ENCODE measurements at regions not wholly inside any gene's neighbourhood (a gene's known extent, or its start where the extent isn't known, plus 50 kb on each side); places are given as distances from the start of the nearest gene placed in this dataset.

DNA sequence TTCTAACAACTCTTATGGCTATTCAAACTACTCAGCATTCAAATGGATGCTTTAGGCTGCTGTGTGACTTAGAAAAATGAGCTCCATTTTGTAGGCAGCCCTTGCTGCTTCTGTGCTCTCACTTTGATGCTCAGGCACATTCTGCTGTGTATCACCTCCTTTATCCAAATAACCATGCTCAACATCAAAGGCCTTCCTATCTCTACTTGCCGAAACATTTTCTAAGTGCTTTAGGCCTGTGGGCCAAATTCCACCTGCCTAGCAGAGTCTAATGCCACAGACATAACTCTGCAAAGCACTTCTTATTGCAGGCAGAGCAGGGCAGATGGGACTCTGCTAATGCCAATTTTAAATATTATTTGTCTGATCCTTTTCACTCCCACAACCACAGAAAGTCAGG, 397.4 kb downstream of the RND3 start:
- WGBS (ENCODE audit: insufficient coverage), result 100% methylated on average over 1 of the region's 1 CpG
- Histone ChIP-seq H3K4me1 (ENCODE audit: control extremely low read depth in 1 of 4, control insufficient read depth in 4 of 4, insufficient read depth in 4 of 4, low read length in 3 of 4) (no peaks in the 10 kb centered on the region), H3K4me3 (ENCODE audit: control insufficient read depth in 1 of 7, extremely low read depth in 1 of 7, insufficient read depth in 4 of 7, low read depth in 2 of 7, low read length in 6 of 7) (no peak overlapping the region), H3K9me3 (ENCODE audit: control extremely low read depth in 1 of 5, control insufficient read depth in 4 of 5, insufficient read depth in 2 of 5, low read depth in 1 of 5, low read length in 4 of 5) (no peaks in the 10 kb centered on the region), H3K36me3 (ENCODE audit: control insufficient read depth in 4 of 4, insufficient read depth in 4 of 4, low read length in 3 of 4) (no peaks in the 10 kb centered on the region), H3K27me3 (replicated peaks in 2 of 5; ENCODE audit: control insufficient read depth in 4 of 5, insufficient read depth in 5 of 5, low read length in 4 of 5) (no peaks in the 10 kb centered on the region), H3K27ac (ENCODE audit: insufficient read depth in 1 of 2, low read depth in 1 of 2, low read length in 2 of 2, poor library complexity in 1 of 2, severe bottlenecking in 2 of 2) (no peak overlapping the region)
- no peak for DNase-seq
- POLR2A ChIA-PET, result no interaction called here
- CTCF ChIA-PET, result no interaction called here

GRCh38 chr2:150088538-150088937, 398.9 kb downstream of the RND3 start:
- DNase-seq, result no peak
- Histone ChIP-seq H3K27me3 (replicated peaks in 2 of 5; ENCODE audit: control insufficient read depth in 4 of 5, insufficient read depth in 5 of 5, low read length in 4 of 5) (no peaks in the 10 kb centered on the region), H3K27ac (ENCODE audit: insufficient read depth in 1 of 2, low read depth in 1 of 2, low read length in 2 of 2, poor library complexity in 1 of 2, severe bottlenecking in 2 of 2) (no peak overlapping the region), H3K9me3 (ENCODE audit: control extremely low read depth in 1 of 5, control insufficient read depth in 4 of 5, insufficient read depth in 2 of 5, low read depth in 1 of 5, low read length in 4 of 5) (no peaks in the 10 kb centered on the region), H3K4me3 (ENCODE audit: control insufficient read depth in 1 of 7, extremely low read depth in 1 of 7, insufficient read depth in 4 of 7, low read depth in 2 of 7, low read length in 6 of 7) (no peak overlapping the region), H3K4me1 (ENCODE audit: control extremely low read depth in 1 of 4, control insufficient read depth in 4 of 4, insufficient read depth in 4 of 4, low read length in 3 of 4) (no peaks in the 10 kb centered on the region), H3K36me3 (ENCODE audit: control insufficient read depth in 4 of 4, insufficient read depth in 4 of 4, low read length in 3 of 4) (no peaks in the 10 kb centered on the region)
- 81% methylated on average over 2 of the region's 3 CpGs for WGBS (ENCODE audit: insufficient coverage)
- CTCF ChIA-PET, result no interaction called here
- POLR2A ChIA-PET, result no interaction called here

- Histone ChIP-seq H3K4me3 (ENCODE audit: control insufficient read depth in 1 of 7, extremely low read depth in 1 of 7, insufficient read depth in 4 of 7, low read depth in 2 of 7, low read length in 6 of 7) (no peak overlapping the region), H3K9me3 (ENCODE audit: control extremely low read depth in 1 of 5, control insufficient read depth in 4 of 5, insufficient read depth in 2 of 5, low read depth in 1 of 5, low read length in 4 of 5) (no peaks in the 10 kb centered on the region), H3K27me3 (replicated peaks in 2 of 5; ENCODE audit: control insufficient read depth in 4 of 5, insufficient read depth in 5 of 5, low read length in 4 of 5) (no peaks in the 10 kb centered on the region), H3K36me3 (ENCODE audit: control insufficient read depth in 4 of 4, insufficient read depth in 4 of 4, low read length in 3 of 4) (no peaks in the 10 kb centered on the region), H3K4me1 (ENCODE audit: control extremely low read depth in 1 of 4, control insufficient read depth in 4 of 4, insufficient read depth in 4 of 4, low read length in 3 of 4) (no peaks in the 10 kb centered on the region), H3K27ac (ENCODE audit: insufficient read depth in 1 of 2, low read depth in 1 of 2, low read length in 2 of 2, poor library complexity in 1 of 2, severe bottlenecking in 2 of 2) (no peak overlapping the region)
- no CpG with 5 or more reads among the region's 2 CpGs for WGBS (ENCODE audit: insufficient coverage)
- POLR2A ChIA-PET, result no interaction called here
- DNase-seq, result no peak
- CTCF ChIA-PET, result no interaction called here
These were observed 402.0 kb downstream of the RND3 start for GRCh38 chr2:150085478-150085877.

GRCh38 chr2:150081775-150082481, 405.5 kb downstream of the RND3 start:
- no peak for DNase-seq
- Histone ChIP-seq H3K4me3 (ENCODE audit: control insufficient read depth in 1 of 7, extremely low read depth in 1 of 7, insufficient read depth in 4 of 7, low read depth in 2 of 7, low read length in 6 of 7) (no peak overlapping the region), H3K27ac (ENCODE audit: insufficient read depth in 1 of 2, low read depth in 1 of 2, low read length in 2 of 2, poor library complexity in 1 of 2, severe bottlenecking in 2 of 2) (no peak overlapping the region), H3K27me3 (replicated peaks in 2 of 5; ENCODE audit: control insufficient read depth in 4 of 5, insufficient read depth in 5 of 5, low read length in 4 of 5) (no peaks in the 10 kb centered on the region), H3K9me3 (ENCODE audit: control extremely low read depth in 1 of 5, control insufficient read depth in 4 of 5, insufficient read depth in 2 of 5, low read depth in 1 of 5, low read length in 4 of 5) (no peaks in the 10 kb centered on the region), H3K4me1 (ENCODE audit: control extremely low read depth in 1 of 4, control insufficient read depth in 4 of 4, insufficient read depth in 4 of 4, low read length in 3 of 4) (no peaks in the 10 kb centered on the region), H3K36me3 (ENCODE audit: control insufficient read depth in 4 of 4, insufficient read depth in 4 of 4, low read length in 3 of 4) (no peaks in the 10 kb centered on the region)
- 90% methylated on average over 2 of the region's 4 CpGs for WGBS (ENCODE audit: insufficient coverage)
- ChIA-PET CTCF (no interaction called here), POLR2A (no interaction called here)

DNA sequence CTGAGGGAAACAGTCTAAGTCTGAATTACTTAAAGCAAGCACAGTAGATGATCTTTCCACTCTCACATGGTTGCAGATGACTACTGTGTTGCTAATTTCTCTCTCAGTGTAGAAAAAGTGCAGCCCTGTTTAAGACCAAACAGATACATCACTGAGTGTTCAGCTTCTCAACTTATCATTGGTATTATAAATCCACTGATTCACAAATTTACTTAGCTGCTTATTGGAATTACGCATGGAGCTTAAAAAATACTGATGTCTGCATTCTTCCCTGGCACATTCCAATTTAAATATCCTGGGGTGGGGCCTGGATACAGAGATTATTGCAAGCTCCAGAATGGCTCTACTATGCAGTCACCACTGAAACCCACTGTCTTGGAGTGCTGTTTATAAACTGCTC, 411.2 kb downstream of the RND3 start:
- H3K4me3 ChIP-seq (ENCODE audit: control insufficient read depth in 1 of 7, extremely low read depth in 1 of 7, insufficient read depth in 4 of 7, low read depth in 2 of 7, low read length in 6 of 7), result no peak overlapping the region
- ChIA-PET CTCF (interaction anchor here (0.7 kb wide), 1 partner anchor 370 kb away, joined by 3 read pairs; no protein-coding TSS in a partner anchor), POLR2A (no interaction called here)
- H3K36me3 ChIP-seq (ENCODE audit: control insufficient read depth in 4 of 4, insufficient read depth in 4 of 4, low read length in 3 of 4), result no peaks in the 10 kb centered on the region
- 100% methylated on average over 1 of the region's 1 CpG for WGBS (ENCODE audit: insufficient coverage)
- H3K27me3 ChIP-seq (replicated peaks in 2 of 5; ENCODE audit: control insufficient read depth in 4 of 5, insufficient read depth in 5 of 5, low read length in 4 of 5), result no peaks in the 10 kb centered on the region
- H3K9me3 ChIP-seq (ENCODE audit: control extremely low read depth in 1 of 5, control insufficient read depth in 4 of 5, insufficient read depth in 2 of 5, low read depth in 1 of 5, low read length in 4 of 5), result no peaks in the 10 kb centered on the region
- no peak overlapping the region for H3K27ac ChIP-seq (ENCODE audit: insufficient read depth in 1 of 2, low read depth in 1 of 2, low read length in 2 of 2, poor library complexity in 1 of 2, severe bottlenecking in 2 of 2)
- no peaks in the 10 kb centered on the region for H3K4me1 ChIP-seq (ENCODE audit: control extremely low read depth in 1 of 4, control insufficient read depth in 4 of 4, insufficient read depth in 4 of 4, low read length in 3 of 4)
- DNase-seq, result no peak

DNA sequence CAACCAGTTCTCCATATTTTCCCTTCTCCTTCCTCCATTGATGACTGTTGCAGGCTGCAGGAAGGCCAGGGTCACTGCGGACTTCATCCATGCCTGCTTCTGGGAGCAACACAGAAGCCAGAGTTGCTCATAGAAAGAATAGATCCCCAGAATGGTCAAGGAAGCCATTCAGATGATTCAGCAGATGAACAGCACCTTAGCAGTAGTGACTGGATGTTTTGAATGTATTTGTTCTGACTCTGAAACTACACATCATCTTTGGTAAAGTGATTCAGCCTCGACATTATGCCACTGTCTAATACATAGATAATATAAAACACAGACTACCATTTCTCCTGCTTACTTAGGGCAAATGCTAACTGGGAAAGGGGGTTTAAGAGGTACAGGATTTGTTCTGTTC, 411.6 kb downstream of the RND3 start:
- Histone ChIP-seq H3K27me3 (replicated peaks in 2 of 5; ENCODE audit: control insufficient read depth in 4 of 5, insufficient read depth in 5 of 5, low read length in 4 of 5) (no peaks in the 10 kb centered on the region), H3K4me3 (ENCODE audit: control insufficient read depth in 1 of 7, extremely low read depth in 1 of 7, insufficient read depth in 4 of 7, low read depth in 2 of 7, low read length in 6 of 7) (no peak overlapping the region), H3K36me3 (ENCODE audit: control insufficient read depth in 4 of 4, insufficient read depth in 4 of 4, low read length in 3 of 4) (no peaks in the 10 kb centered on the region), H3K4me1 (ENCODE audit: control extremely low read depth in 1 of 4, control insufficient read depth in 4 of 4, insufficient read depth in 4 of 4, low read length in 3 of 4) (no peaks in the 10 kb centered on the region), H3K9me3 (ENCODE audit: control extremely low read depth in 1 of 5, control insufficient read depth in 4 of 5, insufficient read depth in 2 of 5, low read depth in 1 of 5, low read length in 4 of 5) (no peaks in the 10 kb centered on the region), H3K27ac (ENCODE audit: insufficient read depth in 1 of 2, low read depth in 1 of 2, low read length in 2 of 2, poor library complexity in 1 of 2, severe bottlenecking in 2 of 2) (no peak overlapping the region)
- ChIA-PET POLR2A (no interaction called here), CTCF (interaction anchor here (0.7 kb wide), 1 partner anchor 369 kb away, joined by 3 read pairs; no protein-coding TSS in a partner anchor)
- 100% methylated on average over 1 of the region's 2 CpGs for WGBS (ENCODE audit: insufficient coverage)
- DNase-seq, result no peak

DNA sequence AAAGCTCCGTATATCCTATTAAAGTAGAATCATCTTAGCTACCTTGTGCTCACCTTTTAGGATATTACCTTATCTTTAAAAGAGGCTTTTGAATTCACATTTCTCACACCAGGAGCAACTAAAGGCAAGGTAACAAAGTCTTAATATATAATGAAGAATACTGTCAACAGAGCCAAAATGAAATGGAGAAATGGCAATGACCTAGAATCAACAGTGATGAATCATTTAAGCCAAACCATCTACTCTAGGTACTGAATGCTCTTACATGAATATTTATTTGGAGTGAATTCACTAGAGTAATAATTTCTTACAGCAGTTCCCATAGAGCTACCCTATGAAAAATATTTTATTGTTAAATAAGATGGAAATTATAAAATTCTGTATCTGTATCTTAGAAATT, 421.0 kb downstream of the RND3 start:
- ChIA-PET CTCF (no interaction called here), POLR2A (interaction anchor here (0.7 kb wide), 1 partner anchor 89 kb away, joined by 4 read pairs; no protein-coding TSS in a partner anchor)
- no CpG with 5 or more reads among the region's 1 CpG for WGBS (ENCODE audit: insufficient coverage)
- H3K27me3 ChIP-seq (replicated peaks in 2 of 5; ENCODE audit: control insufficient read depth in 4 of 5, insufficient read depth in 5 of 5, low read length in 4 of 5), result no peaks in the 10 kb centered on the region
- no peak overlapping the region for H3K27ac ChIP-seq (ENCODE audit: insufficient read depth in 1 of 2, low read depth in 1 of 2, low read length in 2 of 2, poor library complexity in 1 of 2, severe bottlenecking in 2 of 2)
- H3K36me3 ChIP-seq (ENCODE audit: control insufficient read depth in 4 of 4, insufficient read depth in 4 of 4, low read length in 3 of 4), result no peaks in the 10 kb centered on the region
- H3K4me3 ChIP-seq (ENCODE audit: control insufficient read depth in 1 of 7, extremely low read depth in 1 of 7, insufficient read depth in 4 of 7, low read depth in 2 of 7, low read length in 6 of 7), result no peak overlapping the region
- DNase-seq, result no peak
- no peaks in the 10 kb centered on the region for H3K4me1 ChIP-seq (ENCODE audit: control extremely low read depth in 1 of 4, control insufficient read depth in 4 of 4, insufficient read depth in 4 of 4, low read length in 3 of 4)
- H3K9me3 ChIP-seq (ENCODE audit: control extremely low read depth in 1 of 5, control insufficient read depth in 4 of 5, insufficient read depth in 2 of 5, low read depth in 1 of 5, low read length in 4 of 5), result no peaks in the 10 kb centered on the region

All from common myeloid progenitor, CD34-positive (primary cell).